NCI-H1436 (cell line): ENCODE measurements at regions not wholly inside any gene's neighbourhood (a gene's known extent, or its start where the extent isn't known, plus 50 kb on each side); places are given as distances from the start of the nearest gene placed in this dataset.

Source experiments
- DNase-seq: peaks from one replicate; lab custom pipeline; 2025; lab: John Stamatoyannopoulos, UW

DNA sequence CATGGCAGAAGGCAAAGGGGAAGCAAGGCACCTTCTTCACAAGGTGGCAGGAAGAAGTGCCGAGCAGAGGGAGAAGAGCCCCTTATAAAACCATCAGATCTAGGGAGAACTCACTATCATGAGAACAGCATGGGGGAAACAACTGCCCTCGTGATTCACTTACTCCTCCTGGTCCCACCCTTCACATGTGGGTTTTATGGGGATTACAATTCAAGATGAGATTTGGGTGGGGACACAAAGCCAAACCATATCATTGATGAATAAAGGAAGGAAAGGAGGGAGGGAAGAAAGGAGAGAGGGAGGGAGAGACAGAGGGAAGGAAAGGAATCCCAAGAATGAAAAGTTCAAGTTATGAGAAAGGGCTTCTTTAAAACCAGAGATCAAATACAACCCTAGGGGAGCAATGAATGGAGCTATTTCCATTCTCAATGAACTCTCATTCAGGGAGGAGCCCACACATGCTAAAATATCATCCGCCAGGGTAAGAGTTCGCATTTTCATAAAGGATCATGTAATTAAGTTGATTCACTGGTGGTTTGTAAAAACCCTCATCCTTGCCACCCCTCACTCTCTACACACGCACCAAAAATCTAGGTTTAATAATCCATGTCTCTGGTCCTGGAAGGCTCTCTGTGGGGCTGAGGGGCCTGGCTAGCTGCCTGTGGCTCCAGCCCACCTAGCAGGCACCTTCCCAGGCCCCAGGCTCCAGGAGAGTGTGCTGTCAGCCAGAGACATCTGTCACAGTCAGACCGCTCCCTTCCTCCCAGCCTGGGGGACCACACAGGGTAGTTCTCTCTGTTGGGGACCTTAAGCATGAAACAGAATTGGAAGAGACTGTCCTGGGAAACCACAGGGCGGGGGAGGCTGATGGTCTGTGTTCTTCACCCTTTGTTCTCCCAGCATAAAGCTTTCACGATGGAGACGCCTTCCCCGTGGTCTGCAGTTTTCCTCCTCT lies 94.0 kb downstream of the CCDC185 start:
- DNase-seq: no peak

DNA sequence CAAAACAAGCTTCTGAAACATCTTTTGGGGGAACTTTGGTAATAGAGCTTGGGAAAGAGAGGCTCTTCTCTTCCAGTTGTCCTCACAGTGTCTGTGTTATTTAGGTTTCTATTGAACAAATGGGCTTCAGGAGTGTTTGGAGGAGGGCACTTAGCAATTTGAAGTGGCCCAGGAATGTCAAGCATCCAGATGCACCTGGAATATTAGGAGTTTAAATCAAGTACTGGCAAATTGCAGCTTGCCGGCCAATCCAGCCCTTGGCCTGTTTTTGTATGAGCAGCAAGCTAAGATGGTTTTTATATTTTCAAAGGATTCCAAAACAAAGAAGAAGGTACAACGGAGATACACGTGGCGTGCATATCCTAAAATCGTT lies 94.7 kb downstream of the CCDC185 start:
- DNase-seq: no peak

DNA sequence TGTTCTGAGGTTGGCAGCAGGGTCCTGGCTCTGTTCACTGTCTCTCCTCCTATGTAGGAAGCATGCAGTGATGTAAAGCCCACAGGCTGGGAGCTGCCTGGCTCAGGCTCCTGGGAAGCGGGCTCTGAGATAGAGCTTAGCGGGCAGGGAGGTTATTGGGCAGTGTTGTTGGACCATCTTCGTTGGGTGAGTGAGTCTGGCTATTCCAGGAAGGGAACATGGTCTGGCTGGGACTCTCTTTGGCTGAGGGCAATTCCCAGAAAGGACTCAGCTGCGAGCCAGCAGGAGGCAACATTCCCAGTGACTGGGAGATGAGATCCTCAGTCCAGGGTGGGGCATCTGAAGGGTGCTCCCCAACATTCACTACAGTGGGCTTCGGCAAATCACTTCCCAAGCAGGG lies 96.2 kb downstream of the CCDC185 start:
- no peak for DNase-seq

DNA sequence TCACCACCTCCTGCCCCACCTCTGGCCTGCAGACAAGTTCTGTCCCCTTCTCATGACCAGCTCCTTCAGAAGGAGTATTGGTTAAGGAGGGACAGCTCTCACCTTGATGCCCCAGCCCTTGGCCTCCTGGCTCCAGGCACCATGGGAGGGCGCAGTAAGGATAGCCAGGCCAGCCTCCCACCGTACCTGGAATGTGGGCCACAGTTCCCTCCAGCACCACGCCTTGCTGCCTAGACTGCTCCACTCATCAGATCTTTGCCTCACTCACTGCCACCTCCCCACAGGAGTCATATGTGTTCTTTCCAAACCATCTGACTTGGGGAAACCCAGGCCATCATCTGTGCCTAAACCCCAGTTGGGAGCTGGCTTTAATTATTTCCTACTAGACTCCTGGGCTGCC lies 97.0 kb downstream of the CCDC185 start:
- DNase-seq: no peak
